ENCODE measurements at regions not wholly inside any gene's neighbourhood (a gene's known extent, or its start where the extent isn't known, plus 50 kb on each side); places are given as distances from the start of the nearest gene placed in this dataset.

GRCh38 chr11:59281177-59281576 is 68.5 kb upstream of the MPEG1 start:
- no peak overlapping the region for H3K4me3 Mint-ChIP-seq (ENCODE audit: unreplicated experiment)
- BruUV-seq (replicated peaks), result no TSS peak
- POLR2A ChIA-PET, result no interaction called here

GRCh38 chr11:59273373-59273841 is 60.7 kb upstream of the MPEG1 start:
- Mint-ChIP-seq H3K4me3 (ENCODE audit: unreplicated experiment) (no peak overlapping the region), H3K9me3 (ENCODE audit: unreplicated experiment) (no peaks in the 10 kb centered on the region)
- BruUV-seq (replicated peaks), result no TSS peak

More at GRCh38 chr11:59281177-59281576, 68.5 kb upstream of the MPEG1 start:
- H3K36me3 ChIP-seq (ENCODE audit: control insufficient read depth, insufficient read depth, low read length), result no peaks in the 10 kb centered on the region
- no peak for DNase-seq
- intact Hi-C loops (cut with micrococcal nuclease; ENCODE audit: unreplicated experiment), result no loop called here
- peak in 1 of 2 experiments; percentile 9 for TF ChIP-seq CTCF (IDR thresholded peaks at IDR 0.05; ENCODE audit: insufficient read depth in 1 of 2, low read depth in 1 of 2, low read length in 1 of 2, severe bottlenecking in 1 of 2, unreplicated experiment in 1 of 2)
- no peaks in the 10 kb centered on the region for H3K27me3 ChIP-seq (replicated peaks; ENCODE audit: control insufficient read depth, insufficient read depth, low read length)
- Mint-ChIP-seq H3K27me3 (ENCODE audit: insufficient read depth, unreplicated experiment) (no peaks in the 10 kb centered on the region), H3K27ac (ENCODE audit: unreplicated experiment) (no peak overlapping the region), H3K36me3 (ENCODE audit: insufficient read depth, unreplicated experiment) (no peaks in the 10 kb centered on the region), H3K9me3 (ENCODE audit: unreplicated experiment) (peaks cover 9% of the 10 kb centered on the region), H3K4me1 (ENCODE audit: low read depth, unreplicated experiment) (no peaks in the 10 kb centered on the region)
- H3K4me3 ChIP-seq (ENCODE audit: low read depth, low read length), result no peak overlapping the region
- H3K9me3 ChIP-seq, result no peaks in the 10 kb centered on the region; the same call in none of the 2 replicates
- no peaks in the 10 kb centered on the region for H3K4me1 ChIP-seq
- CTCF ChIA-PET, result no interaction called here

GRCh38 chr11:59272771-59273372 is 60.1 kb upstream of the MPEG1 start:
- Histone ChIP-seq H3K4me3 (ENCODE audit: low read depth, low read length) (no peak overlapping the region), H3K36me3 (ENCODE audit: control insufficient read depth, insufficient read depth, low read length) (no peaks in the 10 kb centered on the region), H3K27me3 (replicated peaks; ENCODE audit: control insufficient read depth, insufficient read depth, low read length) (no peaks in the 10 kb centered on the region), H3K9me3 (no peaks in the 10 kb centered on the region; the same call in none of the 2 replicates), H3K4me1 (no peaks in the 10 kb centered on the region)
- no peak overlapping the region for H3K27ac Mint-ChIP-seq (ENCODE audit: unreplicated experiment)
- CTCF ChIA-PET, result no interaction called here
- POLR2A ChIA-PET, result no interaction called here
- no peaks in the 10 kb centered on the region for H3K4me1 Mint-ChIP-seq (ENCODE audit: low read depth, unreplicated experiment)
- no peak for DNase-seq
- no peaks in the 10 kb centered on the region for H3K36me3 Mint-ChIP-seq (ENCODE audit: insufficient read depth, unreplicated experiment)
- no peaks in the 10 kb centered on the region for H3K9me3 Mint-ChIP-seq (ENCODE audit: unreplicated experiment)
- no peak overlapping the region for H3K4me3 Mint-ChIP-seq (ENCODE audit: unreplicated experiment)
- no peak for TF ChIP-seq CTCF (IDR thresholded peaks at IDR 0.05; ENCODE audit: insufficient read depth in 1 of 2, low read depth in 1 of 2, low read length in 1 of 2, severe bottlenecking in 1 of 2, unreplicated experiment in 1 of 2)
- H3K27me3 Mint-ChIP-seq (ENCODE audit: insufficient read depth, unreplicated experiment), result peaks cover 3% of the 10 kb centered on the region
- intact Hi-C loops (cut with micrococcal nuclease; ENCODE audit: unreplicated experiment), result no loop called here
- no TSS peak for BruUV-seq (replicated peaks)

More at GRCh38 chr11:59273373-59273841, 60.7 kb upstream of the MPEG1 start:
- no peaks in the 10 kb centered on the region for H3K36me3 Mint-ChIP-seq (ENCODE audit: insufficient read depth, unreplicated experiment)
- Histone ChIP-seq H3K36me3 (ENCODE audit: control insufficient read depth, insufficient read depth, low read length) (no peaks in the 10 kb centered on the region), H3K9me3 (no peaks in the 10 kb centered on the region; the same call in none of the 2 replicates), H3K27me3 (replicated peaks; ENCODE audit: control insufficient read depth, insufficient read depth, low read length) (no peaks in the 10 kb centered on the region), H3K4me3 (ENCODE audit: low read depth, low read length) (no peak overlapping the region), H3K4me1 (no peaks in the 10 kb centered on the region)
- no peak for TF ChIP-seq CTCF (IDR thresholded peaks at IDR 0.05; ENCODE audit: insufficient read depth in 1 of 2, low read depth in 1 of 2, low read length in 1 of 2, severe bottlenecking in 1 of 2, unreplicated experiment in 1 of 2)
- intact Hi-C loops (cut with micrococcal nuclease; ENCODE audit: unreplicated experiment), result no loop called here
- peaks cover 3% of the 10 kb centered on the region for H3K27me3 Mint-ChIP-seq (ENCODE audit: insufficient read depth, unreplicated experiment)
- no peak overlapping the region for H3K27ac Mint-ChIP-seq (ENCODE audit: unreplicated experiment)
- ChIA-PET POLR2A (no interaction called here), CTCF (no interaction called here)
- DNase-seq, result no peak
- no peaks in the 10 kb centered on the region for H3K4me1 Mint-ChIP-seq (ENCODE audit: low read depth, unreplicated experiment)

All from Caco-2 (cell line).